Osteoblast (primary cell): ENCODE measurements at regions not wholly inside any gene's neighbourhood (a gene's known extent, or its start where the extent isn't known, plus 50 kb on each side); places are given as distances from the start of the nearest gene placed in this dataset.

Experiments used
- DNase-seq: peaks from one replicate; pipeline ENCODE4 v3.0.0; 2011; ENCODE audit warnings: low spot score, mixed read lengths; ENCODE audit not compliant: insufficient read length; ENCODE audit errors: missing footprints
- H2AFZ ChIP-seq: 2 replicates; pipeline ENCODE4 v1.6.0; 2011; ENCODE audit warnings: mild to moderate bottlenecking, low read length
- H3K27ac ChIP-seq: 2 replicates; pipeline ENCODE4 v1.5.1; 2011; ENCODE audit warnings: mild to moderate bottlenecking, low read depth, low read length, moderate library complexity
- H3K27me3 ChIP-seq: 2 replicates; pipeline ENCODE4 v1.6.0; 2012; ENCODE audit warnings: mild to moderate bottlenecking, control low read depth, inconsistent platforms, low read length, moderate library complexity; ENCODE audit not compliant: insufficient read depth
- H3K36me3 ChIP-seq: 2 replicates; pipeline ENCODE4 v1.5.1; 2011; ENCODE audit warnings: mild to moderate bottlenecking, low read length, control low read depth, moderate library complexity; ENCODE audit not compliant: insufficient read depth
- H3K4me1 ChIP-seq: 2 replicates; pipeline ENCODE4 v1.5.1; 2011; ENCODE audit warnings: mild to moderate bottlenecking, low read length, control low read depth, moderate library complexity; ENCODE audit not compliant: insufficient read depth
- H3K4me2 ChIP-seq: 2 replicates; pipeline ENCODE4 v1.6.0; 2011; ENCODE audit warnings: mild to moderate bottlenecking, low read length; ENCODE audit not compliant: insufficient read depth
- H3K4me3 ChIP-seq: fragments of 200-600 bp; sonication (generic); 3 replicates; pipeline ENCODE4 v1.5.1; 2012; ENCODE audit warnings: mild to moderate bottlenecking, low read length, inconsistent platforms; ENCODE audit not compliant: insufficient read depth
- H3K79me2 ChIP-seq: 2 replicates; pipeline ENCODE4 v1.6.0; 2012; ENCODE audit warnings: mild to moderate bottlenecking, low read length, control low read depth, inconsistent platforms; ENCODE audit not compliant: insufficient read depth
- H3K9me3 ChIP-seq: 2 replicates; pipeline ENCODE4 v1.5.1; 2011; ENCODE audit warnings: low read depth, low read length, control low read depth
- H4K20me1 ChIP-seq: 2 replicates; pipeline ENCODE4 v1.6.0; 2012; ENCODE audit warnings: mild to moderate bottlenecking, low read length, control low read depth; ENCODE audit not compliant: insufficient read depth
- CTCF ChIP-seq: IDR thresholded peaks from 2 replicates; pipeline ENCODE4 v1.5.1; 2011; ENCODE audit warnings: mild to moderate bottlenecking, low read depth, low read length, moderate library complexity; ENCODE audit errors: extremely low read depth

- Histone ChIP-seq H2AFZ (no peak overlapping the region), H3K4me2 (no peak overlapping the region), H3K27ac (no peak overlapping the region), H4K20me1 (no peaks in the 10 kb centered on the region), H3K36me3 (no peaks in the 10 kb centered on the region), H3K4me1 (no peaks in the 10 kb centered on the region), H3K4me3 (no peak overlapping the region), H3K27me3 (no peaks in the 10 kb centered on the region), H3K9me3 (no peaks in the 10 kb centered on the region), H3K79me2 (no peaks in the 10 kb centered on the region)
- no peak for TF ChIP-seq CTCF
- DNase-seq, result no peak
Measured at GRCh38 chr2:52429740-52430139, 1337.9 kb upstream of the CHAC2 start.

- Histone ChIP-seq H3K27ac (no peak overlapping the region), H3K4me3 (no peak overlapping the region), H4K20me1 (no peaks in the 10 kb centered on the region), H3K4me1 (no peaks in the 10 kb centered on the region), H2AFZ (no peak overlapping the region), H3K27me3 (no peaks in the 10 kb centered on the region), H3K4me2 (no peak overlapping the region), H3K36me3 (no peaks in the 10 kb centered on the region), H3K9me3 (no peaks in the 10 kb centered on the region), H3K79me2 (no peaks in the 10 kb centered on the region)
- TF ChIP-seq CTCF, result no peak
- DNase-seq, result no peak
Measured at GRCh38 chr2:52429171-52429570, 1338.4 kb upstream of the CHAC2 start.

GRCh38 chr2:52428224-52428623 lies 1339.4 kb upstream of the CHAC2 start:
- Histone ChIP-seq H4K20me1 (no peaks in the 10 kb centered on the region), H3K4me3 (no peak overlapping the region), H2AFZ (no peak overlapping the region), H3K4me1 (no peaks in the 10 kb centered on the region), H3K4me2 (no peak overlapping the region), H3K27ac (no peak overlapping the region), H3K9me3 (no peaks in the 10 kb centered on the region), H3K36me3 (no peaks in the 10 kb centered on the region), H3K79me2 (no peaks in the 10 kb centered on the region), H3K27me3 (no peaks in the 10 kb centered on the region)
- TF ChIP-seq CTCF, result no peak
- no peak for DNase-seq

GRCh38 chr2:52423655-52424054 lies 1343.9 kb upstream of the CHAC2 start:
- H3K4me1 ChIP-seq, result no peaks in the 10 kb centered on the region
- no peaks in the 10 kb centered on the region for H3K36me3 ChIP-seq
- no peaks in the 10 kb centered on the region for H3K27me3 ChIP-seq
- H3K4me3 ChIP-seq, result no peak overlapping the region
- no peak for TF ChIP-seq CTCF
- H3K9me3 ChIP-seq, result no peaks in the 10 kb centered on the region
- H2AFZ ChIP-seq, result no peak overlapping the region
- no peaks in the 10 kb centered on the region for H3K79me2 ChIP-seq
- no peaks in the 10 kb centered on the region for H4K20me1 ChIP-seq
- H3K27ac ChIP-seq, result no peak overlapping the region
- H3K4me2 ChIP-seq, result no peak overlapping the region
- DNase-seq, result no peak
